ENCODE measurements at regions not wholly inside any gene's neighbourhood (a gene's known extent, or its start where the extent isn't known, plus 50 kb on each side); places are given as distances from the start of the nearest gene placed in this dataset.

DNA sequence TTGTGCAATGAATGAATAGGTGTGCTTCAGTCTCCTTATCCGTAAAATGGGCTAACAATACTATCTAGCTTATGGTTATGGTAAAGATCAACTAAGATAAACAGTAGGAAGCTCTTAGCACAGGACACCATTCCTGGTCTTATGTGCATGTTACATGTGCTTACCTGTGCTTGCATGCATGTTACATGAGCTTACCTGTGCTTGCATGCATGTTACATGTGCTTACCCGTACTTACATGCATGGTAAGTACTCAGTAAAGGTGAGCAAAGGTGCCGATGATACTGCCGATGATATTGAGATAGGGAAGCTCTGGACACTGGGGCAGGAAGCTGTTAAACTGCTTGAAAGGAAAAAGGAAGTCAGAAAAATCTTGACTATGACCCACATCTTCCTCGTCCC is 211.0 kb upstream of the USP24 start:
- no peak for TF ChIP-seq POLR2A (IDR thresholded peaks at IDR 0.05)
- TF ChIP-seq, protein P1, sequence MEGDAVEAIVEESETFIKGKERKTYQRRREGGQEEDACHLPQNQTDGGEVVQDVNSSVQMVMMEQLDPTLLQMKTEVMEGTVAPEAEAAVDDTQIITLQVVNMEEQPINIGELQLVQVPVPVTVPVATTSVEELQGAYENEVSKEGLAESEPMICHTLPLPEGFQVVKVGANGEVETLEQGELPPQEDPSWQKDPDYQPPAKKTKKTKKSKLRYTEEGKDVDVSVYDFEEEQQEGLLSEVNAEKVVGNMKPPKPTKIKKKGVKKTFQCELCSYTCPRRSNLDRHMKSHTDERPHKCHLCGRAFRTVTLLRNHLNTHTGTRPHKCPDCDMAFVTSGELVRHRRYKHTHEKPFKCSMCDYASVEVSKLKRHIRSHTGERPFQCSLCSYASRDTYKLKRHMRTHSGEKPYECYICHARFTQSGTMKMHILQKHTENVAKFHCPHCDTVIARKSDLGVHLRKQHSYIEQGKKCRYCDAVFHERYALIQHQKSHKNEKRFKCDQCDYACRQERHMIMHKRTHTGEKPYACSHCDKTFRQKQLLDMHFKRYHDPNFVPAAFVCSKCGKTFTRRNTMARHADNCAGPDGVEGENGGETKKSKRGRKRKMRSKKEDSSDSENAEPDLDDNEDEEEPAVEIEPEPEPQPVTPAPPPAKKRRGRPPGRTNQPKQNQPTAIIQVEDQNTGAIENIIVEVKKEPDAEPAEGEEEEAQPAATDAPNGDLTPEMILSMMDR (IDR thresholded peaks at IDR 0.05), result no peak
- peaks cover 0 to 4% (median 0%) of the 10 kb centered on the region in 3 donors for H3K9me3 ChIP-seq
- no peak overlapping the region for H3K4me3 ChIP-seq
- ATAC-seq (no peak), DNase-seq (no peak)
- no peaks in the 10 kb centered on the region for H3K36me3 ChIP-seq (replicated peaks in 1 of 2; ENCODE audit: insufficient read depth in 1 of 2, low read depth in 2 of 2)
- intact Hi-C loops (cut with DNase I), result no loop called here
- no peaks in the 10 kb centered on the region for H3K27me3 ChIP-seq
- WGBS, 2 donors, result 65 to 85% methylated on average over 5 of the region's 5 CpGs
- H3K27ac ChIP-seq, result no peak overlapping the region
- no peaks in the 10 kb centered on the region for H3K4me1 ChIP-seq

DNA sequence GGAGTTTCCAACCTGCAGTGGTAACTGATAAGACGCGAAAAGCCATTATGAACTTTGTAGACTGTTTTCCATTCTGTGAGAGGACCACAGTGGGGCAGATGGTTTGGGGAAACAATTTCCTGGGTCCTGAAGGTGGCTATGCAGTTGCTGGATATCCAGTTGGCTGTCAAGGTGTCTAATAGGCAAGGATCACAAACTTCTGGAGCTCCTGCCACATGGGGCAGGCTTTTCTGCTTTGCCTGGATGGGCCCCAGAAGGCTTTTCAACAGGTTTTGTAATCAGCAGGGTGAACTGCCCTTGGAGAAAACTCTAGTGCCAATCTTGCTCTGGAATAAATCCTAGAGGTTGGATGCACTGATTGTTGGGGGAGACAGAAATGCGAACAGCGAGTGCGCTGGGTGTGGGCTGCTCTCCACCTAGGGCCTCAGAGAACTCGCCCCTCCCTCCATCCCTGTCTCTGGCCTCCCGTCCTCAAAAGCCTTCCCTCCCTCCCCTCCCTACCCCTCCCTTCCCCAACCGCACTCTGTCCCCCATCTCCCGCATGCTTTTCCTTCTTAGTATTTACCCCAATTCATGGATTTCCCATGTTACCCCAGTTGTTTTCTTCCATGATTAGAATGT is 210.3 kb upstream of the USP24 start:
- ATAC-seq (no peak), DNase-seq (no peak)
- H3K9me3 ChIP-seq, result peaks cover 0 to 4% (median 0%) of the 10 kb centered on the region in 3 donors
- no peaks in the 10 kb centered on the region for H3K36me3 ChIP-seq (replicated peaks in 1 of 2; ENCODE audit: insufficient read depth in 1 of 2, low read depth in 2 of 2)
- H3K4me3 ChIP-seq, result no peak overlapping the region
- WGBS, 2 donors, result 76 to 85% methylated on average over 9 of the region's 9 CpGs
- no peaks in the 10 kb centered on the region for H3K4me1 ChIP-seq
- intact Hi-C loops (cut with DNase I), result no loop called here
- TF ChIP-seq POLR2A (IDR thresholded peaks at IDR 0.05), result no peak
- TF ChIP-seq, protein P1 (IDR thresholded peaks at IDR 0.05), result no peak
- H3K27ac ChIP-seq, result no peak overlapping the region
- no peaks in the 10 kb centered on the region for H3K27me3 ChIP-seq

DNA sequence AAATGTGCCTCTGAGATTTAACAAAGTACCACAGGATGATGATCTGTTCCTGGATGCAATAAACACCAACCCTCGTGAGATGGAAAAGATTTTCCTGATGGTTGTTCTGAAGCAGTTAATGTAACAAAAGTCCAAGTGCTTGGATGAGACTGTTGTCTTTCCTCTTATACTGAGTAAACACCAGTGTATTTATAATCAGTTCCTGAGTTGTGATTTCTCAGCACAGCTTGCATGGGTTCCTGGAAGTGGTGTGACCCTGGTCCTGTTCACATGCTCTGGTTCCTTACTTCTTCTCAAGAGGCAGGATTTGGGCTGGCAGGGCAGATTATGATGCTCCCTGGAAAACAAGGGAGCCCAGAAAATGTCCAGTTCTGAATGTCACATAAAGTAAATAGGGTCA is 208.2 kb upstream of the USP24 start:
- no peaks in the 10 kb centered on the region for H3K36me3 ChIP-seq (replicated peaks in 1 of 2; ENCODE audit: insufficient read depth in 1 of 2, low read depth in 2 of 2)
- intact Hi-C loops (cut with DNase I), result no loop called here
- H3K4me1 ChIP-seq, result no peaks in the 10 kb centered on the region
- peaks cover 0 to 4% (median 0%) of the 10 kb centered on the region in 3 donors for H3K9me3 ChIP-seq
- 72 to 87% methylated on average over 1 of the region's 1 CpG for WGBS, 2 donors
- no peak overlapping the region for H3K27ac ChIP-seq
- no peak for TF ChIP-seq POLR2A (IDR thresholded peaks at IDR 0.05)
- H3K4me3 ChIP-seq, result no peak overlapping the region
- H3K27me3 ChIP-seq, result no peaks in the 10 kb centered on the region
- ATAC-seq (no peak), DNase-seq (no peak)

DNA sequence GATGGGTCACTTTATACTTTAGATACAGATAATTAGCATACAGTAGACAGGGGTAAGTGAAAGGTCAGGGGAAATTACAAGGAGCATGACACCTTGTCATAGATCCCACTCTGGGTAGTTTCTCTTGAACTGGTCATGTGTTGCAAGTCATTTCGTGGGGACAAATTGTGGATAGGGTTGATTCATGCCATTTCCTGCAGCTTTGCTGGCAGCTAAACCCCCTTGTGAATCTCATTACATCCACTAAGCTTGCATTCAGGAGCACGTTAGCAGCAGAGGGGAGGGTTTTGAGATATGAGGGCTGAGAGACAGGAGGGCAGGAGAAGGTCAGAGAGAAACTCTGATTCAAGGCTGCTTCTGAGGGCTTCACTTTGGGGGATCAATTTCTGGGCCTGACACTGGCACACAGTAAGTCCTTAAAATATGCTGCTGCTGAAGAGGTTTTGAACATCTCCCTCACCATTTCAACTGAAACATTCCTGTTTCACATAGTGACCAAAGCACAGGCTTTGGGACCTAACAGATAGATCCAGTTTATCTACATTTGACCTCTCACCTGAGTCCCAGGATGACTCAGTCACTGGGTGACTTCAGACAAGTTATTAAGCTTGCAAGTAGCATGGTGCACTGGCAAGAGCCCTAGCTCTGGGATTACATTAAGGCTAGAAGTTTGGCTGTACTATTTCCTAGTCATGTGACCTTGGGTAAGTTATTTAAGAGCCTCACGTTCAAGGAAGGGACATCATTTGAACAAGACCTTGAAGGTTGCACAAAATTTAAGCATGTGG is 206.0 kb upstream of the USP24 start:
- H3K4me1 ChIP-seq, result no peaks in the 10 kb centered on the region
- no peak overlapping the region for H3K4me3 ChIP-seq
- no peaks in the 10 kb centered on the region for H3K36me3 ChIP-seq (replicated peaks in 1 of 2; ENCODE audit: insufficient read depth in 1 of 2, low read depth in 2 of 2)
- no peaks in the 10 kb centered on the region for H3K27me3 ChIP-seq
- ATAC-seq (no peak), DNase-seq (no peak)
- intact Hi-C loops (cut with DNase I), result no loop called here
- TF ChIP-seq POLR2A (IDR thresholded peaks at IDR 0.05), result no peak
- TF ChIP-seq, protein P1 (IDR thresholded peaks at IDR 0.05), result no peak
- 58 to 64% methylated on average over 3 of the region's 3 CpGs for WGBS, 2 donors
- peaks cover 0 to 4% (median 0%) of the 10 kb centered on the region in 3 donors for H3K9me3 ChIP-seq
- no peak overlapping the region for H3K27ac ChIP-seq

DNA sequence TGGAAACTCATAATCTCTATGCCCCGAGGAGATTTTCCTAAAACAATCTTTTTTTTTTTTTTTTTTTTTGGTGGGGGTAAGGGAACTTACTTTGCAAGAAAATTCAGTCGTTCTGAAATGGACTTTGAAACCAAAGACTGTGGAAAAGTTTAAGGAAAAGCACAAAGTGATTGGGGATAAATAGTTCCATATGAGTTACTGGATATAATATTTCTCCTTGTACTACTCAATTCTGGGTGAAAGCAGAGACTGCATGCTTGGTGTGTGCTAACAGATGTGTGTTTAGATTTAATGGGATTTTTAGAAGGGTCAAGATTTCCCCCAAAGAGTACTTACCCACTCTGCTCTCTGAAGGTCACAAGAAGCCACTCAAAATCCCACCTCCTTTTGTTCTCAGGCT is 204.9 kb upstream of the USP24 start:
- WGBS, 2 donors, result 36 to 40% methylated on average over 2 of the region's 2 CpGs
- Histone ChIP-seq H3K9me3 (peaks cover 0 to 4% (median 0%) of the 10 kb centered on the region in 3 donors), H3K4me3 (no peak overlapping the region), H3K27ac (no peak overlapping the region), H3K36me3 (replicated peaks in 1 of 2; ENCODE audit: insufficient read depth in 1 of 2, low read depth in 2 of 2) (no peaks in the 10 kb centered on the region), H3K4me1 (no peaks in the 10 kb centered on the region), H3K27me3 (no peaks in the 10 kb centered on the region)
- ATAC-seq (no peak), DNase-seq (no peak)
- TF ChIP-seq, protein P1 (IDR thresholded peaks at IDR 0.05), result no peak
- TF ChIP-seq POLR2A (IDR thresholded peaks at IDR 0.05), result no peak
- intact Hi-C loops (cut with DNase I), result no loop called here
